Glutamatergic neuron (in vitro differentiated cells): ENCODE measurements at regions not wholly inside any gene's neighbourhood (a gene's known extent, or its start where the extent isn't known, plus 50 kb on each side); places are given as distances from the start of the nearest gene placed in this dataset.

Experiments used
- DNase-seq: peaks from one replicate; pipeline ENCODE4 v3.0.0; 2022
- H3K27ac Mint-ChIP-seq: one replicate; pipeline ENCODE4 v1.8.0; 2020; ENCODE audit warnings: mild to moderate bottlenecking, mixed read lengths, inconsistent platforms; ENCODE audit not compliant: unreplicated experiment
- H3K27me3 Mint-ChIP-seq: one replicate; pipeline ENCODE4 v1.8.0; 2020; ENCODE audit warnings: mild to moderate bottlenecking, moderate library complexity, mixed read lengths, inconsistent platforms; ENCODE audit not compliant: unreplicated experiment
- H3K36me3 Mint-ChIP-seq: one replicate; pipeline ENCODE4 v1.8.0; 2020; ENCODE audit warnings: mild to moderate bottlenecking, mixed read lengths, inconsistent platforms; ENCODE audit not compliant: unreplicated experiment
- H3K4me1 Mint-ChIP-seq: one replicate; pipeline ENCODE4 v1.8.0; 2020; ENCODE audit warnings: mild to moderate bottlenecking, low read depth, mixed read lengths, inconsistent platforms; ENCODE audit not compliant: unreplicated experiment
- H3K4me3 Mint-ChIP-seq: one replicate; pipeline ENCODE4 v1.8.0; 2020; ENCODE audit warnings: mild to moderate bottlenecking, mixed read lengths, inconsistent platforms; ENCODE audit not compliant: unreplicated experiment
- H3K9me3 Mint-ChIP-seq: one replicate; pipeline ENCODE4 v1.8.0; 2020; ENCODE audit warnings: mild to moderate bottlenecking, moderate library complexity, mixed read lengths, inconsistent platforms; ENCODE audit not compliant: unreplicated experiment
- CTCF ChIP-seq: fragments of 200-600 bp; sonication (generic); IDR thresholded peaks from one replicate; pipeline ENCODE4 v1.5.0; 2021; ENCODE audit not compliant: partially characterized antibody, unreplicated experiment

GRCh38 chr4:62717154-62717553 is 1517.0 kb downstream of the ADGRL3 start:
- H3K4me1 Mint-ChIP-seq = peaks cover 2% of the 10 kb centered on the region
- H3K9me3 Mint-ChIP-seq = peaks cover 1% of the 10 kb centered on the region
- H3K36me3 Mint-ChIP-seq = no peaks in the 10 kb centered on the region
- H3K4me3 Mint-ChIP-seq = no peak overlapping the region
- no peaks in the 10 kb centered on the region for H3K27me3 Mint-ChIP-seq
- DNase-seq = no peak
- peak overlapping the region; percentile 36 for H3K27ac Mint-ChIP-seq
- no peak for TF ChIP-seq CTCF

GRCh38 chr4:62711575-62711974 is 1511.4 kb downstream of the ADGRL3 start:
- Mint-ChIP-seq H3K4me3 (no peak overlapping the region), H3K27ac (no peak overlapping the region), H3K9me3 (no peaks in the 10 kb centered on the region), H3K4me1 (peaks cover 2% of the 10 kb centered on the region), H3K27me3 (no peaks in the 10 kb centered on the region), H3K36me3 (no peaks in the 10 kb centered on the region)
- DNase-seq = no peak
- no peak for TF ChIP-seq CTCF

GRCh38 chr4:62709618-62710252 is 1509.6 kb downstream of the ADGRL3 start:
- H3K4me3 Mint-ChIP-seq = no peak overlapping the region
- no peaks in the 10 kb centered on the region for H3K27me3 Mint-ChIP-seq
- peaks cover 3% of the 10 kb centered on the region for H3K4me1 Mint-ChIP-seq
- no peak overlapping the region for H3K27ac Mint-ChIP-seq
- peak; percentile 86 for TF ChIP-seq CTCF
- no peak for DNase-seq
- H3K9me3 Mint-ChIP-seq = no peaks in the 10 kb centered on the region
- no peaks in the 10 kb centered on the region for H3K36me3 Mint-ChIP-seq

- Mint-ChIP-seq H3K9me3 (no peaks in the 10 kb centered on the region), H3K27me3 (no peaks in the 10 kb centered on the region), H3K4me1 (peaks cover 3% of the 10 kb centered on the region), H3K27ac (no peak overlapping the region), H3K36me3 (no peaks in the 10 kb centered on the region), H3K4me3 (no peak overlapping the region)
- DNase-seq = no peak
- no peak for TF ChIP-seq CTCF
Measured at GRCh38 chr4:62706423-62706822, 1506.3 kb downstream of the ADGRL3 start.

- no peaks in the 10 kb centered on the region for H3K9me3 Mint-ChIP-seq
- no peak for TF ChIP-seq CTCF
- no peaks in the 10 kb centered on the region for H3K4me1 Mint-ChIP-seq
- no peak overlapping the region for H3K27ac Mint-ChIP-seq
- H3K36me3 Mint-ChIP-seq = no peaks in the 10 kb centered on the region
- H3K27me3 Mint-ChIP-seq = no peaks in the 10 kb centered on the region
- no peak overlapping the region for H3K4me3 Mint-ChIP-seq
- DNase-seq = peak; percentile 15
Measured at GRCh38 chr4:62683799-62684566, 1483.9 kb downstream of the ADGRL3 start.
